GM19397 (cell line): ENCODE measurements at regions not wholly inside any gene's neighbourhood (a gene's known extent, or its start where the extent isn't known, plus 50 kb on each side); places are given as distances from the start of the nearest gene placed in this dataset.

Source experiments
- ATAC-seq: cut with Tn5 transposase; IDR thresholded peaks from one replicate; pipeline ENCODE4 v1.9.1; 2021; ENCODE audit warnings: mild to moderate bottlenecking, moderate library complexity; ENCODE audit not compliant: unreplicated experiment

DNA sequence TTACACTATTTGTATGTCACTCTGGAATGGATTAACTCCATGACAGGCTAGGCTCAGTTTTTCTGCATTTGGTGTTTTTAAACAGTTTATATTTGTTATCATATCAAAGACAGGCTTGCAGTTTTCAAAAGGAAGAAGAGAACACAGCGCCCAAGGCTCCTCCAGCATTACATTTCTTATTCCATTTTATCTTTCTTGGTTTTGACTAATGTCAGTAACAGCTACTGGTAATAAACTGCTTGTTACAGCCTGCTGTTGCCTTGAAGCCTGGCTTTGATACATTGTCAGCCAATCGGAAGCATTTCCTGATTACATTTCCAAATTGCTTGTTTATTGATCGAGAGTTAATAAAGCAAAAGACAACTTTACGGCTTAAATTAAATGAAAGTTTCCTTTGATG lies 166.0 kb upstream of the MDFIC start:
- ATAC-seq = no peak

GRCh38 chr7:114758661-114759227 lies 163.2 kb upstream of the MDFIC start:
- no peak for ATAC-seq

DNA sequence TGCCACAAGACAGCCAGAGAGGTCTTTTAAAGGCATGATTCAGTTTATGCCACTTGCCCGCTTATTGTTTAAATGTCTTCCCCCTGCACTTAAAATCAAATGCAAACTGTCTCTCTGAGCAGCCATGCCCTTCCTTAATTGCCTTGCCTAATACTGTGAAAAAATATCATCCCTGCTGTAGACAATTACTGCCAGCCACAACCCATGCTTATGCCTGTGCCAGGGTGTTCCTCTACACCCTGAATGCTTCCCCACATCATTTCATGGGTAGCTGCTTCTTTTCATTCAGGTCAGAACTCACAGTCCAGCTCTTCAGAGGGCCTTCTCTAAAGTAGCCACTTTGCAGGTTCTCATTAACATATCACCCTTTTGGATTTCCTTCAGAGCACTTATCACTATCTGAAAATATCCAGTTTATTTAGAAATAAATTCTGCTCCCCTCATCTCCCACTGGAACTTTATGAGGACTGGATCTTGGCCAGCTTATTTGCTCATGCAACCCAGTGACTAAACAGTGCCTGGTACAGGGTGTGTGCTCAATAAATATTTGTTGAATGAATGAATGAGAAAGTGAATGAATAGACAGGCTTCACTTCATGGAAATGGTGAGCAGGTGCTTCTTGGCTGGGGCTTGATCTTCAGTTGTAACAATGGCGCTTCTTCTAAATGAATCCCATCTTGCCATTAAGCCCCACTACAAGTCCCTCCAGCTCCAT lies 162.4 kb upstream of the MDFIC start:
- ATAC-seq = no peak

DNA sequence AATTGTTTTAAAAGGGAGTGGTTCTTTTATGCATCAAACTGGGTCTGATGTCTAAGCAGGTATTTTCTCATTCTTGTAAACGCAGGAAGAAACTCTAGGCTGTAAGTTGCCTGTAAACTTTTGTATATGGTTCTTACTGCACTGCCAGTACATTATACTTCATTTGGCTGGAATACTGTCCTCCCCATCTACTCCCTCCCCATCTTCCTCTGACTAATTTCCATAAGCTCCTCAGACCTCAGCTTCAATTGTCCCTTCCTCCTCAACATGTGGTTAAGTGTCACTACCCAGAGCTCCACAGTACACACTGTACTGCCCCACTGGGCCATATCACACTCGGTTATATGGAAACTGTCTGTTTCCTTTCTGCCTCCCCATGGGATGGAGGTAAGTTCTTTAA lies 161.4 kb upstream of the MDFIC start:
- no peak for ATAC-seq

DNA sequence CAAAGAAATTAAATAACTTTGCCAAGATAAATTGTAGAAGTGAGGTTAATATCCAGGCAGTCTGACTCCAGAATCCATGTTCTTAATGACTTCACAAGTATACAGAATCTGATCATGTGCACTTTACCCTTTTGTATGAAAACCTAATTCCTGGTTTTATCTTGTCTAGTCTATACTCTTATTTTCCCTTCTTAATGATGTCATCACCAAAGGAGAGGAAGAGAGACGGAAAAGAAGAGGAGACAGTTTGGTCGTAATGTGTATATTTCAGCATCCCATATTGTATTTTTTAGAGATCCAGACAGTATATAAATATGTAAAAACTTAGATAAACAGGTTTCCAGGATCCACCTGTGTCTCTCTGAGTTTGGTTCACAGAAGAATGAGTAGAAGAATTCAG lies 159.9 kb upstream of the MDFIC start:
- no peak for ATAC-seq

- no peak for ATAC-seq
Observed at GRCh38 chr7:114765331-114766040, 156.4 kb upstream of the MDFIC start.

DNA sequence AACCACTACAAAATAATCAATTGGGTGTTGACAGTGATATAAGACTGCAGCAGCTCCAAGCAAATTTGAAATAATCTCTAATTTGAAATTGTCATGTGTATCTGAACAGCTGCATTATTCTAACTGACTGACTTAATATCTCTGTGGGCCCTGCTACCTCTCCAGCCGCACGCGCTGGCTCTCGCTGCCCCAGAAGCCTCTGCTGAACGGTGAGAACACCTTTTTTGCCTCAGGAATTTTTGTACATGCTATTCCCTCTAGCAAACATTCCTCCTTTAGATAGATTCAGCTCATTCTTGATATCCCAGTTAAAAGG lies 155.9 kb upstream of the MDFIC start:
- ATAC-seq = no peak

GRCh38 chr7:114777288-114777687 lies 144.6 kb upstream of the MDFIC start:
- no peak for ATAC-seq

DNA sequence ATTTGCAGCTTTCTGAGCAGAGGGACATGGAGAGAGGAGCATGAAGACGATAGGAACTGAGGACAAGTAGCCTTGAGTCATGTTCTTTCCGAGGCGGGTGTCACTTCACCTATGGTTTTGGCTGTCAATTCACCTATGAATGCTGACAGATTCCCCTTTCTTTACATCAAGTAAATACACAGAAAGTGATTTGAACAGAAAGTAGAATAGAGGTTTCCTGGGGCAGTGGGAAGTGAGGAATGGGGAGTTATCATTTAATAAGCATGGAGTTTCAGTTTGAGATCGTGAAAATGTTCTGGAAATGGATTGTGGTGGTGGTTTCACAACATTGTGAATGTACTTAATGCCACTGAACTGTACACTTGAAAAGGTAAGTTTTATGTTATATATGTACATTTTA lies 138.4 kb upstream of the MDFIC start:
- no peak for ATAC-seq

GRCh38 chr7:114784177-114784576 lies 137.7 kb upstream of the MDFIC start:
- ATAC-seq = no peak

DNA sequence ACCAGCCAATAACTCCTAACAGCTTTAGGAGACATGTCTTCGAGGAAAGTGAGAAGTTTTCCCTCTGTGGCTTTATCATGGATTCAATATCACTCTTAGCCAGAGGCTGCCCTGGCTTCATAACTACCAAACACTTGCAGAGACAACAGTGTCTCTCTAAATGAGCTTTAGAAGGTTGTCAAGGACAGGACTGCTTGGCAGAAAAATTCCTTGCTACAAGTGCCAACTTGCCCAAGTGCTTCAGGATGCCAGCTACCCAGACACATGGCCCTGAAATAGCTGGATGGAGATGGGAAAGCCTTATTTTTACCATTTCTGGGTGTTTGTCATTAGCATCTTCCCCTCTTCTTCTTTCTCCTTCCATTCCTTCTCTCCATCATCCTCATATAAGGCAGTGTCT lies 137.1 kb upstream of the MDFIC start:
- ATAC-seq = no peak

DNA sequence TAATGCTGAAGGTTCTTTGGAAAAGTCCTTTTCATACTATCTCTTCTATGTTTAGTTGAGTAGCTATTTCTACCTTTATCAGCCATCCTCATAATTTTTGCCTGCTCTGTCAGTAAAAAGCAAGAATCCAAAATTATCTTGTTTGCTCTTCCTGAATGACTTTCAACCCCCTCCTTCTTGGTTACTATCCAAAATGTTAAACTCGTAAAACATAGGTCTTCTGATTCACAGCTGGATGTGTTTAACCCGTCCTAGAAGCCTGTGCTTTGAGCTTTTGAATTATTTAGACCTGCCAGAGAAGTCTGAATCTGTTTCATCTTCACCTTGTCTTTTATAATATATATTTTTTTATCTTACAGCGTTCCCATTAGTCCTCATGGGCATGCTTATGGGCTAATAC lies 136.4 kb upstream of the MDFIC start:
- ATAC-seq = no peak

- no peak for ATAC-seq
Observed at GRCh38 chr7:114786455-114786854, 135.4 kb upstream of the MDFIC start.

- ATAC-seq = no peak
Observed at GRCh38 chr7:114787556-114787955, 134.3 kb upstream of the MDFIC start.

GRCh38 chr7:114788706-114789105 lies 133.2 kb upstream of the MDFIC start:
- no peak for ATAC-seq

DNA sequence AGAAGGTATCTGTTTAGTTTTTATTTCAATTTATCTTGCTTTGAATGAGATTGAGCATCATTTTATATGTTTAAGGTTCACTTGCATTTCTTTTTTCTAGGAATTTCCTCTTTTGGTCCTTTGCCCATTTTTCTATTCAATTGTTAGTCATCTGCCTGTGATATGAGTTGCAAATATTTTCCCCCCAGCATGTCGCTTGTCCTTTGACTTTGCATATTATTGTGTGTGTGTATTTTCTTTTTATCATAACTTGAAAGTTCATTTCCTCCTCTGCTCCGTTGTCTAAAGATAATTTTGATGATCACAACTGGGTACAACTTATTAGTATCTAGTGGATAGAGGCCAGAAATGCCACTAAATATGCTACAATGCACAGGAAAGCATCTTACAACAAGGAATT lies 132.7 kb upstream of the MDFIC start:
- ATAC-seq = no peak

DNA sequence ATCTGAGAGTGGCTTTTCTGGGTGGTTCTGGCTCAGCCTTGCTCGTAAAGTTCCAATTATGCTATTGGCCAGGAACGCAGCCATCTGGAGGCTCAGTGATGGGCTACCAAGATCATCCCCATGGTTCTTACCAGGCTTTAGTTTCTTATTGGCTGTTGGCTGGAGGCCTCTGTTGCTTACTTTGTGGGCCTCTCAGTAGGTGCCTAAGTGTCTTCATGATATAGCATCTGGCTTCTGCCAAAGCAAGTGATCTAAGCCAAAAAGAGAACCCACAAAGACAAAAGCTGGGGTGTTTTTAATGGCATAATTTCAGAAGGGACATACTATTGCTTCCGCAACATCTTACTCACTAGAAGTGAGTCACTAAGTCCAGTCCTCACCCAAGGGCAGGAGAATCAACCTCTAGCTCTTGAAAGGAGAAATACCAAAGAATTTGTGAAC lies 132.0 kb upstream of the MDFIC start:
- no peak for ATAC-seq

DNA sequence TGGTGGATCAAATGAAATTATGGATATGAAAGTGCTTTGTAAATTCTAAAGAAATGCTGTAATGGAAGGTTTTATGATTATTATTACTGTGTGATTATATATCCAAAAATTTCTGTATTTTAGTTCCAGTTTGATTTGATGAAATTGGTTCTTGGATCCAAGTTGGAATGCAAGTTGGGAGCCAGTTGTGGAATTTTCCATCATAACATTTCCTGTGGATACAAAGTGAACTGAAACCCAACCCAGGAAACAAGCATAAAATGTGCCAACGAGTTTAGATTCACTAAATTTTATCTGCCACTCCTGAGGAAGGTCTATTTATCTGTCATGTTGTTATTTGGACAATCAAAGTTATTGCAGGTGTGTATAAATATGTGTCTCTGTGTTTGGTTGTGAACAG lies 131.4 kb upstream of the MDFIC start:
- no peak for ATAC-seq

- ATAC-seq = no peak
Observed at GRCh38 chr7:114791771-114792170, 130.1 kb upstream of the MDFIC start.

GRCh38 chr7:114793155-114793845 lies 128.6 kb upstream of the MDFIC start:
- no peak for ATAC-seq

DNA sequence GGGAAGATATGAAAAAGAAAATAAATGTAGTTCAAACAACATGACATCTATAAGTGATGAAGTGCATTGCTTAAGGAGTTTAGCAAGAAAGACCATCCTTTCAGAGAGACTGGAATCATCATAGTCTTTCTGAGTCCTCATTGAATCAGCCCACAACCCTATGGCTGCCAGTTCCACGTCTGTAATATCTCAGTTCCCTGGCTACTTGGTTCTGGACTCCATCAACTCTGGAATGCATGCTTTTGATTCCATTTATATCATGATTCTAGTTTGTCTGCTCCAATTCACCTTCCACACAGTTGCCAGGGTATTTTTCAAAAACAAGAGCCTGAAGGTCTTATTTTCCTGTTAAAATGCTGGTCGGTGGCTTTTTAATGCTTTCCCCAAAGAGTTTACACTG lies 126.4 kb upstream of the MDFIC start:
- no peak for ATAC-seq

GRCh38 chr7:114799628-114800028 lies 122.3 kb upstream of the MDFIC start:
- no peak for ATAC-seq
